ENCODE measurements at regions not wholly inside any gene's neighbourhood (a gene's known extent, or its start where the extent isn't known, plus 50 kb on each side); places are given as distances from the start of the nearest gene placed in this dataset.

GRCh38 chr22:27401321-27401720 lies 400.2 kb downstream of the MN1 start:
- no peak for TF ChIP-seq CTCF (IDR thresholded peaks at IDR 0.05; ENCODE audit: insufficient read depth, low read length, poor library complexity, severe bottlenecking)
- Histone ChIP-seq H3K4me3 (replicated peaks; ENCODE audit: low read depth, low read length) (no peak overlapping the region), H3K27me3 (replicated peaks; ENCODE audit: control insufficient read depth, insufficient read depth, low read length) (no peaks in the 10 kb centered on the region; the same call in 1 of the 2 replicates), H3K36me3 (ENCODE audit: control insufficient read depth, insufficient read depth, low read length) (no peaks in the 10 kb centered on the region)
- DNase-seq (ENCODE audit: extremely low read depth, insufficient read length): no peak

GRCh38 chr22:27404441-27404840 lies 397.1 kb downstream of the MN1 start:
- H3K36me3 ChIP-seq (ENCODE audit: control insufficient read depth, insufficient read depth, low read length): no peaks in the 10 kb centered on the region
- no peak for TF ChIP-seq CTCF (IDR thresholded peaks at IDR 0.05; ENCODE audit: insufficient read depth, low read length, poor library complexity, severe bottlenecking)
- no peaks in the 10 kb centered on the region; the same call in 1 of the 2 replicates for H3K27me3 ChIP-seq (replicated peaks; ENCODE audit: control insufficient read depth, insufficient read depth, low read length)
- no peak overlapping the region for H3K4me3 ChIP-seq (replicated peaks; ENCODE audit: low read depth, low read length)
- DNase-seq (ENCODE audit: extremely low read depth, insufficient read length): no peak

DNA sequence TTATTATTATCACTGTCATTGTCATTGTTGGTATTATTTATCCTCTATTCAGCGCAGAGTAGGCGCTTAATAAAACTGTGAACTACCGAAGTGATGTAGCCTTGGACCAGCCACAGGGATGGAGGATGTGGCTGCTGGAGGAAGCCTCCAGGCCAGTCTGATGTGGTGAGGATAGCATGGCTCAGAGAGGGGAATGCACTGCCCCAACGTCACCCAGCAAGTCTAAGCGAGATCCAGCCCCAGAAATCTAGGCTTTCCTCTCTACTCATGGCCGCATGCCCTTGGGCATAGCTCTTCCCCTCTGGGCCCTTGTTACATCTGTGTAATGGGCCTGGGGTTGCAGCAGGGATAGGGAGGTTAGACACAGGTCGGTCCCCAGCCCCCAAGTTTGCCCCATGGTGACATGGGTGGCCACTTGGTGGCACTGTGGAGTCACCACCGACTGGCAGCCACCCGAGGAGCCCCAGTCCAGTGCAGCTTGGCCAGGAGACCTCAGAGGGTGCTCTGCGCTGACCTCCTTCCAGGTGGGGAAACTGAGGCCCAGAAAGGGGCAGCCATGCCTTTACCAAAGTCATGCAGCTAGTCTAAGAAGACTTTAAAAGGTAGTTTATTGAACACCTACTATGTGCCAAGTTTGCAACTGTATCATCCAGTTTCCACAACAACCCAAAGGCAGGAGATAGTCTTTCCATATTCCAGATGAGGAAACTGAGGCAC lies 395.7 kb downstream of the MN1 start:
- DNase-seq (ENCODE audit: extremely low read depth, insufficient read length): peak; percentile 11
- no peak overlapping the region for H3K4me3 ChIP-seq (replicated peaks; ENCODE audit: low read depth, low read length)
- no peaks in the 10 kb centered on the region for H3K36me3 ChIP-seq (ENCODE audit: control insufficient read depth, insufficient read depth, low read length)
- H3K27me3 ChIP-seq (replicated peaks; ENCODE audit: control insufficient read depth, insufficient read depth, low read length): no peaks in the 10 kb centered on the region; the same call in 1 of the 2 replicates
- TF ChIP-seq CTCF (IDR thresholded peaks at IDR 0.05; ENCODE audit: insufficient read depth, low read length, poor library complexity, severe bottlenecking): peak; percentile 68

GRCh38 chr22:27406389-27406861 lies 395.1 kb downstream of the MN1 start:
- no peak for DNase-seq (ENCODE audit: extremely low read depth, insufficient read length)
- no peaks in the 10 kb centered on the region for H3K36me3 ChIP-seq (ENCODE audit: control insufficient read depth, insufficient read depth, low read length)
- TF ChIP-seq CTCF (IDR thresholded peaks at IDR 0.05; ENCODE audit: insufficient read depth, low read length, poor library complexity, severe bottlenecking): no peak

GRCh38 chr22:27407369-27407985 lies 394.1 kb downstream of the MN1 start:
- no peak overlapping the region for H3K4me3 ChIP-seq (replicated peaks; ENCODE audit: low read depth, low read length)
- DNase-seq (ENCODE audit: extremely low read depth, insufficient read length): no peak
- no peaks in the 10 kb centered on the region for H3K36me3 ChIP-seq (ENCODE audit: control insufficient read depth, insufficient read depth, low read length)
- no peak for TF ChIP-seq CTCF (IDR thresholded peaks at IDR 0.05; ENCODE audit: insufficient read depth, low read length, poor library complexity, severe bottlenecking)
- no peaks in the 10 kb centered on the region; the same call in 1 of the 2 replicates for H3K27me3 ChIP-seq (replicated peaks; ENCODE audit: control insufficient read depth, insufficient read depth, low read length)

More at GRCh38 chr22:27406389-27406861, 395.1 kb downstream of the MN1 start:
- no peak overlapping the region for H3K4me3 ChIP-seq (replicated peaks; ENCODE audit: low read depth, low read length)
- H3K27me3 ChIP-seq (replicated peaks; ENCODE audit: control insufficient read depth, insufficient read depth, low read length): no peaks in the 10 kb centered on the region; the same call in 1 of the 2 replicates

Data from GM06990 (cell line).